ENCODE measurements at regions not wholly inside any gene's neighbourhood (a gene's known extent, or its start where the extent isn't known, plus 50 kb on each side); places are given as distances from the start of the nearest gene placed in this dataset.

- TF ChIP-seq SP1 (IDR thresholded peaks at IDR 0.05) (no peak), GABPA (IDR thresholded peaks at IDR 0.05 in 1 of 2, conservative IDR thresholded peaks at IDR 0.05 in 1 of 2) (no peak), JUND (IDR thresholded peaks at IDR 0.05) (no peak), CTCF (IDR thresholded peaks at IDR 0.05; ENCODE audit: low read depth, low read length, missing input control) (no peak), TAF1 (conservative IDR thresholded peaks at IDR 0.05) (no peak), ATF3 (IDR thresholded peaks at IDR 0.05) (no peak), REST (IDR thresholded peaks at IDR 0.05) (no peak)
Measured at GRCh38 chr1:68615312-68615711, 118.4 kb upstream of the DEPDC1 start.
